Tibial nerve (tissue), 4 donors: ENCODE measurements at regions not wholly inside any gene's neighbourhood (a gene's known extent, or its start where the extent isn't known, plus 50 kb on each side); places are given as distances from the start of the nearest gene placed in this dataset.

Experiments used
- DNase-seq, 2 donors: peaks; one replicate each; pipeline ENCODE4 v3.0.0-alpha.2; 2019; ENCODE audit warnings: low spot score in 2 of 2
- H3K27ac ChIP-seq, 4 donors: fragments of 200-600 bp; sonication (generic) in 3 of 4; one replicate each; pipeline ENCODE4 v1.5.1; 2017 to 2019; ENCODE audit warnings: mild to moderate bottlenecking in 1 of 4
- H3K27me3 ChIP-seq, 2 donors: fragments of 200-600 bp; sonication (generic) in 1 of 2; one replicate each; pipeline versions ENCODE4 v1.5.1 to v1.6.0; 2017 to 2019
- H3K36me3 ChIP-seq, 3 donors: fragments of 200-600 bp; sonication (generic); one replicate each; pipeline ENCODE4 v1.5.1; 2018 to 2019
- H3K4me1 ChIP-seq, 4 donors: fragments of 200-600 bp; sonication (generic) in 3 of 4; one replicate each; pipeline ENCODE4 v1.5.1; 2017 to 2019
- H3K4me3 ChIP-seq, 4 donors: fragments of 200-600 bp; sonication (generic) in 3 of 4; one replicate each; pipeline ENCODE4 v1.5.1; 2017 to 2019; ENCODE audit warnings: mild to moderate bottlenecking in 1 of 4, moderate library complexity in 1 of 4
- H3K9me3 ChIP-seq, 4 donors: fragments of 200-600 bp; sonication (generic) in 3 of 4; one replicate each; pipeline ENCODE4 v1.5.1; 2017 to 2019
- CTCF ChIP-seq, 5 experiments: fragments of 200-600 bp in 3 of 5; fragments of 450-650 bp in 2 of 5; sonication (generic) in 3 of 5; IDR thresholded peaks; one replicate each; pipeline ENCODE4 v1.5.1; 2016 to 2019; ENCODE audit warnings: antibody characterized with exemption in 5 of 5, mild to moderate bottlenecking in 3 of 5, moderate library complexity in 2 of 5
- EP300 ChIP-seq, 2 donors: sonication (generic); formaldehyde crosslinking; IDR thresholded peaks; one replicate each; pipeline ENCODE4 v1.6.1; 2017; ENCODE audit warnings: antibody characterized with exemption in 2 of 2, mild to moderate bottlenecking in 1 of 2
- POLR2A ChIP-seq, 2 donors: fragments of 450-650 bp; IDR thresholded peaks; one replicate each; pipeline ENCODE4 v1.6.1; 2017; ENCODE audit warnings: antibody characterized with exemption in 2 of 2, mild to moderate bottlenecking in 2 of 2, moderate library complexity in 2 of 2
- WGBS, 2 donors: methylation state at CpG; one replicate each; pipeline ENCODE4 v1.1.5; 2018; 5-methylcytosine and 5-hydroxymethylcytosine counted together

- no peaks in the 10 kb centered on the region for H3K36me3 ChIP-seq
- H3K4me3 ChIP-seq = peak overlapping the region in 1 of 4 donors; percentile 37
- DNase-seq = no peak
- no peaks in the 10 kb centered on the region for H3K27me3 ChIP-seq
- H3K27ac ChIP-seq = peak overlapping the region in 2 of 4 donors; percentile 71 to 77
- no peak for TF ChIP-seq POLR2A (IDR thresholded peaks at IDR 0.05)
- WGBS, 2 donors = 94 to 96% methylated on average over 2 of the region's 2 CpGs
- no peaks in the 10 kb centered on the region for H3K9me3 ChIP-seq
- peaks cover 0 to 5% (median 0%) of the 10 kb centered on the region in 4 donors for H3K4me1 ChIP-seq
These were observed 77.0 kb upstream of the IL12A start for GRCh38 chr3:159911664-159912037.

- WGBS, 2 donors = 13 to 47% methylated on average over 1 of the region's 1 CpG
- DNase-seq = no peak
- H3K9me3 ChIP-seq = no peaks in the 10 kb centered on the region
- no peak overlapping the region for H3K27ac ChIP-seq
- H3K4me3 ChIP-seq = no peak overlapping the region
- H3K4me1 ChIP-seq = peaks cover 0 to 5% (median 0%) of the 10 kb centered on the region in 4 donors
- TF ChIP-seq EP300 (IDR thresholded peaks at IDR 0.05) (no peak), POLR2A (IDR thresholded peaks at IDR 0.05) (no peak), CTCF (IDR thresholded peaks at IDR 0.05) (no peak)
- H3K27me3 ChIP-seq = no peaks in the 10 kb centered on the region
- no peaks in the 10 kb centered on the region for H3K36me3 ChIP-seq
These were observed 74.8 kb upstream of the IL12A start for GRCh38 chr3:159913712-159914414.

GRCh38 chr3:159914426-159914825 lies 74.2 kb upstream of the IL12A start:
- Histone ChIP-seq H3K9me3 (no peaks in the 10 kb centered on the region), H3K27me3 (no peaks in the 10 kb centered on the region), H3K36me3 (no peaks in the 10 kb centered on the region), H3K4me1 (peaks cover 0 to 5% (median 0%) of the 10 kb centered on the region in 4 donors), H3K4me3 (no peak overlapping the region), H3K27ac (no peak overlapping the region)
- TF ChIP-seq EP300 (IDR thresholded peaks at IDR 0.05) = no peak
- no peak for TF ChIP-seq CTCF (IDR thresholded peaks at IDR 0.05)
- TF ChIP-seq POLR2A (IDR thresholded peaks at IDR 0.05) = no peak
- 62 to 78% methylated on average over 3 of the region's 3 CpGs for WGBS, 2 donors
- no peak for DNase-seq

DNA sequence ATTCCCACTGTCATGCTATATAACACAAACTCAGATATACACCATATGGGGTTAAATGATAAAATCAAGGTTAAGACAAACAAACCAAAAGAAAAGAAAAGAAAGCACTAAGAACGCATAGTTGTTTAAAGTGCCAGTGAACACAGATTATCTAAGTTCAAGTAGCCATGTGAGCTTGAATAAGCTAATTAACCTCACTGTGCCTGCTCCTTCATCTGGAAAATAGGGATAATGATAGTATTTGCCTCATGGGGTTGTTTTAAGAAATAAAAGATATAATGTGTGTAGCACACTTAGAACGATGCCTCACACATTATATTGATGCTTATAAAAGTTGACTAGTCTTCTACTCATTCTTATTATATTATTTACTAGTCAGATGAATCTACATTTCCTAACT lies 72.6 kb upstream of the IL12A start:
- no peak for TF ChIP-seq POLR2A (IDR thresholded peaks at IDR 0.05)
- TF ChIP-seq CTCF (IDR thresholded peaks at IDR 0.05) = no peak
- no peak for TF ChIP-seq EP300 (IDR thresholded peaks at IDR 0.05)
- H3K36me3 ChIP-seq = no peaks in the 10 kb centered on the region
- no peaks in the 10 kb centered on the region for H3K27me3 ChIP-seq
- no peak for DNase-seq
- H3K9me3 ChIP-seq = no peaks in the 10 kb centered on the region
- H3K27ac ChIP-seq = no peak overlapping the region
- no peaks in the 10 kb centered on the region for H3K4me1 ChIP-seq
- no peak overlapping the region for H3K4me3 ChIP-seq
- WGBS, 2 donors = 66 to 72% methylated on average over 2 of the region's 2 CpGs

GRCh38 chr3:159917141-159917540 lies 71.5 kb upstream of the IL12A start:
- no peak overlapping the region for H3K27ac ChIP-seq
- H3K36me3 ChIP-seq = no peaks in the 10 kb centered on the region
- 54 to 62% methylated on average over 2 of the region's 2 CpGs for WGBS, 2 donors
- H3K9me3 ChIP-seq = no peaks in the 10 kb centered on the region
- no peak overlapping the region for H3K4me3 ChIP-seq
- no peak for TF ChIP-seq POLR2A (IDR thresholded peaks at IDR 0.05)
- TF ChIP-seq CTCF (IDR thresholded peaks at IDR 0.05) = no peak
- TF ChIP-seq EP300 (IDR thresholded peaks at IDR 0.05) = no peak
- H3K27me3 ChIP-seq = no peaks in the 10 kb centered on the region
- DNase-seq = no peak
- H3K4me1 ChIP-seq = no peaks in the 10 kb centered on the region
